Psoas muscle (tissue), 7 donors: ENCODE measurements at regions not wholly inside any gene's neighbourhood (a gene's known extent, or its start where the extent isn't known, plus 50 kb on each side); places are given as distances from the start of the nearest gene placed in this dataset.
"Not testable (repeated sequence)": the region's sequence is repeated elsewhere in the genome, so short reads cannot be mapped to it uniquely, and the experiment has no call there.

ENCODE experiments used
- ATAC-seq, 4 donors: fragments of 200-7000 bp; cut with Tn5 transposase; one replicate each; pipeline ENCODE4 v1.9.1; 2020; ENCODE audit warnings: moderate library complexity in 3 of 4, mild to moderate bottlenecking in 2 of 4
- DNase-seq, 2 donors: peaks; one replicate each; pipeline ENCODE4 v3.0.0-alpha.2; 2020
- H3K27ac ChIP-seq: fragments of 200-600 bp; one replicate; pipeline ENCODE4 v1.8.0; 2022
- H3K27me3 ChIP-seq, 3 donors: fragments of 200-600 bp in 1 of 3; one replicate each; pipeline versions ENCODE4 v1.6.1 to v1.8.0; 2013 to 2022; ENCODE audit warnings: low read length in 2 of 3, mild to moderate bottlenecking in 2 of 3, moderate library complexity in 1 of 3; ENCODE audit not compliant: insufficient read depth in 3 of 3
- H3K36me3 ChIP-seq, 2 donors: fragments of 200-600 bp in 1 of 2; one replicate each; pipeline versions ENCODE4 v1.6.1 to v1.8.0; 2013 to 2022; ENCODE audit warnings: low read depth in 1 of 2, mild to moderate bottlenecking in 1 of 2, moderate library complexity in 1 of 2; ENCODE audit not compliant: insufficient read depth in 1 of 2
- H3K4me1 ChIP-seq: fragments of 200-600 bp; one replicate; pipeline ENCODE4 v1.8.0; 2022
- H3K4me3 ChIP-seq: fragments of 200-600 bp; one replicate; pipeline ENCODE4 v1.8.0; 2022; ENCODE audit warnings: mild to moderate bottlenecking
- H3K9me3 ChIP-seq: fragments of 200-600 bp; one replicate; pipeline ENCODE4 v1.8.0; 2022
- CTCF ChIP-seq: fragments of 200-600 bp; IDR thresholded peaks from one replicate; pipeline ENCODE4 v1.8.0; 2022; ENCODE audit warnings: antibody characterized with exemption
- WGBS, 3 donors: extraction: QIAGEN DNeasy Blood & Tissue Kit; methylation state at CpG; one replicate each; pipeline versions ENCODE4 v1.1.6 to v1.1.7; 2013; 5-methylcytosine and 5-hydroxymethylcytosine counted together
- intact Hi-C, 2 donors: fragments of 100-400 bp; cut with DNase I; formaldehyde crosslinking; loops; one replicate each; pipeline versions ENCODE4 v1.11.0 to v1.14.2; 2022
- donor health status: healthy with polysubstance abuse.
- donor health status: DM: no; HTN: no; CAD: no; lungs with moderate emphysema.
- donor health status: Bipolar disorder and iron deficiency.
- donor health status: healthy.
- donor health status: DM: yes; HTN: yes; CAD: no.
- donor health status: DM: no; HTN: no; CAD: no.
- donor health status: DM: yes; HTN: yes; CAD: no.

- intact Hi-C loops, result no loop called here
- Histone ChIP-seq H3K4me1 (no peaks in the 10 kb centered on the region), H3K27ac (no peak overlapping the region), H3K27me3 (no peaks in the 10 kb centered on the region), H3K4me3 (no peak overlapping the region), H3K9me3 (no peaks in the 10 kb centered on the region), H3K36me3 (no peaks in the 10 kb centered on the region)
- DNase-seq, result no peak
- TF ChIP-seq CTCF, result no peak
- WGBS, 3 donors, result 82 to 90% (median 90%) methylated on average over 5 of the region's 5 CpGs
- ATAC-seq, result no peak
Measured at GRCh38 chr7:66524738-66525137, 103.9 kb upstream of the KCTD7 start.

GRCh38 chr7:66526782-66527181 is 101.9 kb upstream of the KCTD7 start:
- H3K9me3 ChIP-seq, DNase-seq, H3K27ac ChIP-seq, H3K4me1 ChIP-seq, H3K36me3 ChIP-seq, H3K4me3 ChIP-seq, intact Hi-C loops, ATAC-seq, H3K27me3 ChIP-seq: not testable (repeated sequence)
- WGBS, 3 donors, result 90 to 97% (median 95%) methylated on average over 4 of the region's 4 CpGs

- no peak for ATAC-seq
- TF ChIP-seq CTCF, result no peak
- 97 to 99% (median 98%) methylated on average over 3 of the region's 3 CpGs for WGBS, 3 donors
Measured at GRCh38 chr7:66528652-66529051, 100.0 kb upstream of the KCTD7 start.

GRCh38 chr7:66529883-66530610 is 98.6 kb upstream of the KCTD7 start:
- no peak for TF ChIP-seq CTCF
- 82 to 89% (median 85%) methylated on average over 16 of the region's 16 CpGs for WGBS, 3 donors
- intact Hi-C loops, result no loop called here
- Histone ChIP-seq H3K27ac (no peak overlapping the region), H3K9me3 (no peaks in the 10 kb centered on the region), H3K4me1 (no peaks in the 10 kb centered on the region), H3K27me3 (no peaks in the 10 kb centered on the region), H3K36me3 (no peaks in the 10 kb centered on the region), H3K4me3 (no peak overlapping the region)
- no peak for ATAC-seq
- DNase-seq, result no peak

More at GRCh38 chr7:66528652-66529051, 100.0 kb upstream of the KCTD7 start:
- intact Hi-C loops, result no loop called here
- Histone ChIP-seq H3K4me3 (no peak overlapping the region), H3K36me3 (no peaks in the 10 kb centered on the region), H3K27me3 (no peaks in the 10 kb centered on the region), H3K9me3 (no peaks in the 10 kb centered on the region), H3K4me1 (no peaks in the 10 kb centered on the region), H3K27ac (no peak overlapping the region)
- no peak for DNase-seq

- Histone ChIP-seq H3K9me3 (no peaks in the 10 kb centered on the region), H3K36me3 (peaks cover 0 to 4% of the 10 kb centered on the region in 2 donors), H3K27ac (no peak overlapping the region), H3K27me3 (no peaks in the 10 kb centered on the region), H3K4me3 (no peak overlapping the region), H3K4me1 (no peaks in the 10 kb centered on the region)
- intact Hi-C loops, result no loop called here
- DNase-seq, result no peak
- WGBS, 3 donors, result 87 to 91% (median 88%) methylated on average over 15 of the region's 15 CpGs
- peak in 1 of 4 donors; percentile 13 for ATAC-seq
- no peak for TF ChIP-seq CTCF
Measured at GRCh38 chr7:66535414-66536329, 93.0 kb upstream of the KCTD7 start.
